Putamen (tissue), 1 donor: ENCODE measurements at regions not wholly inside any gene's neighbourhood (a gene's known extent, or its start where the extent isn't known, plus 50 kb on each side); places are given as distances from the start of the nearest gene placed in this dataset.

ENCODE experiments used
- DNase-seq: peaks from one replicate; pipeline ENCODE4 v3.0.0-alpha.2; 2016; ENCODE audit warnings: low spot score

DNA sequence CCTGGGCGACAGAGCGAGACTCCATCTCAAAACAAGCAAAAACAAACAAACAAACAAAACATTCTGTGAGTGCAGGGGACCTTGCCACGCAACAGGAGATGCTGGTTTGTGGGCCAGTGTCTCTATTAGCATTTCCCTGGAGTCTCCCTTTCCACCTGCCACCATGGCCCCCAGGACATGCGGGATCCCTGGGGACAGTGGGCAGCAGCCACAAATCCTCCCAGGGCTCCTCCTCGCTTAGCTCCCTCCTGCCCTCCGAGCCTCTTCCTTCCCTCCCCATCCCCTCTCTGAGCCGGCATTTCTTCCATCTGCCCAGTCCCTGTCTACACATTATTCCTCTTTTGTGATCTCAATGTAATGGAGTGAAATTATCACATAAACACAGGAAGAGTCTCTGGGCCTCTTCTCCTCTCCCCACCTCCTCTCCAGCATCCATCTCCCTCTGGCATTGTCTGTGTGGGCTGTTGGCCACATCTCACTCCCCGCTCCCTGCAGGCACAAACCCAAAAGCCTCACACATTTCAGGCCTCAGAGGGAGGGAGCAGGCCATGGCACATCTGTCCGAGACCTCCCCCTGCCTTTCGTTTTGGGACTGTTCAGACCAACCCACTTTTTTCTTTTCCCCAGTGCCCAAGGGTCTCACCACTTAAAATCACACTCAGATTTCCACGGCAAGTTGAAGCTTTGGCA is 144.3 kb downstream of the MIS18A start:
- no peak for DNase-seq

DNA sequence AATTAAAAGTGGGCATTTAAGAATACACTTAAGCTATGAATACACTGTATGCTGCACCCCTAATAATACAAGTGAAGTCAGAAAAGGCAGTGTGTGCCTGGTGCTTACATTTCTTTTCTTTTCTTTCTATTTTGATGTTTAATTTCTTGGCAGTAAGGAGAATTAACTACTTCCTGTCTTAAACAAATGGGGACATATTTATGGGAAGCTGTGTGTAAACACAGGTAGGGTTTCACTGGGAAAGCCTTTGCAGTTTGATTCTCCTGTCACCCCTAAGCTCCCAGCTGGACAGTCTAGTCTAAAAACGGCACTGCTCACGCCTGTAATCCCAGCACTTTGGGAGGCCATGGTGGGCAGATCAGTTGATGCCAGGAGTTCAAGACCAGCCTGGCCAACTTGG is 146.0 kb downstream of the MIS18A start:
- no peak for DNase-seq

DNA sequence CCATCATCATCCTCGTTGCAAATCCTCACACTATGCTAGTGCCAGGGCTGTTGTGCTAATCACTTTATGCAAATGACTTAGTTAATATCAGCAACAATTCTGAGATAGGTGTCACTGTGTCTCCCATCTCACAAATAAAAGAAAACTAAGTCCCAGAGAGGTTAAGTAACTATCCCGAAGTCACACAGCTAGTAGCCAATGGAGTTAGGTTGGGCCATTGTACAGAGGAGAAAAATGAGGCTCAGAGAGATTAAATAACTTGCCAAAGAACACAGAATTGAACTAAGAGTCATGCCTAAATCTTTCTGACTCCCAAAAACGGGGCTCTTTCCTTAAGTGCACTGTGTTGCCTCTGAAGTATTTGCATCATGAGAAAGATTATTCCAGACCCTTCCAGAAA is 146.4 kb downstream of the MIS18A start:
- no peak for DNase-seq

DNA sequence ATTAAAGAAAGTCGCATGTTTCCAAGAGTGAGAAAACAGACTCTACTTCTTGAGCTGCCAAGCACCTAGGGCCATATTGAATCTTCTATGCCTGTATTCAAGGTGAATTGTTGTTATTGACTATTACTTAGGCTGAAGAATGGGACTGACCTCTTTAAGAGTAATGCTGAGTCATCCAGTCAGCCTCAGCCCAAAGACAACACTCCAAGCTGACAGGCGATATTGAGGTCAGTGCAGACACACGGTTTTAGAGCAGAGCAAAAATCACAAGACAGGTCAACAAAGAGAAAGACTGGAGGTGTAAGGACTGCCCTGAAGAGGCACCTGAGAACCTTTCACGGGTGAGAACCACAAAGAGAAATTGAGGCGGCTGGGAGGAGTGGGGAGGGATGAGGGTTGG is 146.9 kb downstream of the MIS18A start:
- DNase-seq = no peak

DNA sequence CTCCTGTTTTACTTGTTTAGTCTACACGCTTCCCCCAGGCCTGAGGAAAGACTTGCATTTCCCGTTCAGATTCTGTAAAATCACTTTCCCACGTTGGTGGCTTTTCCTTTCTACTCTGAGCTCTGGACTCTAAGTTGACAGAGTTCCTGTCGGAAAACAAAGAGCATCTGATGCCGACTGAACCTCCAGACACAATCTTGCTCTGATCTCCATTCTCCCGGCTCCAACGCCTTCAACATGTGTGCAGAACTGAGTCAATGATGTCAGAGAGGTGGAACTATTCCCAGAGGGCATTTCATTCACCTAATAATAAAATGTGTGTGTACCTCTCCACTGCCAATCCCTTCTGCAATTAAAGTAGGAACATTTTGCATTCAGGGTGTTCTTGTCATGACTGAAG is 147.7 kb downstream of the MIS18A start:
- no peak for DNase-seq

DNA sequence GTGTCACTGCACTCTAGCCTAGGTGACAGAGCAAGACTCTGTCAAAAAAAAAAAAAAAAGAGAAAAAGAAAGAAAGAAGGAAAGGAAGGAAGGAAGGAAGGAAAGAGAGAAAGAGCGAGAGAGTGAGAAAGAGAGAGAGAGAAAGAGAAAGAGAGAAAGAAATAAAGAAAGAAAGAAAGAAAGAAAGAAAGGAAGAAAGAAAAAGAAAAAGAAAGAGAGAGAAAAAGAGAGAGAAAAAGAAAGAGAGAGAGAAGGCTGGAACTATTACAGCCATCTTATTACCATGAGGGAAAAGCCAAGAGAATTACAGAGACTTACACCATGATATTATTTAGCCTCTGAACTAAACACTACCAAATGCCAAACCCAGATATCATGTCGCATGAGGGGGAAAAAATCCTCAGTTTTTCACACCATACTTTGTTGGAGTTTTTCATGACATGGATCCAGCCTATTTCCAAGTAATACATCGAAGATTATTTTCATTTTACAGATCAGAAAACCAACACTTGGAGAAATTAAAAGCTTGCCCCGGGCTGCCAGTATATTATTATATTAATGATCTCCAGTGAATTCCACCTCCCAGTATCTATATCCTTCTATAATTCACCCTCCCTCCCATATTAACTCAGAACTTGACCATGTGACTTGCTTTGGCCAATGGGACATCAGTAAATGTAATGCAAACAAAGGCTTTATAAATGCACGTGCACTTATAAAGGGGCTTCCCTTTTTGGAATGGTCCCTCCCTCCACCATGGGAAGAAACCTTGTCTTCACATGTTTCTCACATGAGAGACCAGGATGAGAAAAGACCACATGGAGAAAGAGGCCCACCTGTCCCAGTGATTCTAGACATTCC is 148.6 kb downstream of the MIS18A start:
- no peak for DNase-seq

DNA sequence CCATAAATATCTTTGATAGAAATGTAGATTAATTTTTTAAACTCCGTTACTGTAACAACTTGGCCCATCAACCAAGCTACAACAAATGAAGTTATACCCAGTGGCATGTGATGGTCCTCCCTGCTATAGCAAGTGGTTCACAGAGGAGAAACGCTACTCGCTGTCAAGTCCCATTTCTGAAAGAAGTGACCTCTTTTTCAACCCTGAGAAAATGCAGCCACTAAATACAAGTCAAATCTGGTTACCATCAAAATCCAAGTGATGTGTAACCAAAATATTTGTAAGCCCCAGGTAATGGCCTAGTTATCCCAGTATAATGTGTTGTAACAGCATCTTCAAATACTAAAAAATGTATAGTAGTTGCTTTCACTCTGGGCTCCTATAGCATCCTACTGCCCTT is 151.8 kb downstream of the MIS18A start:
- no peak for DNase-seq

DNA sequence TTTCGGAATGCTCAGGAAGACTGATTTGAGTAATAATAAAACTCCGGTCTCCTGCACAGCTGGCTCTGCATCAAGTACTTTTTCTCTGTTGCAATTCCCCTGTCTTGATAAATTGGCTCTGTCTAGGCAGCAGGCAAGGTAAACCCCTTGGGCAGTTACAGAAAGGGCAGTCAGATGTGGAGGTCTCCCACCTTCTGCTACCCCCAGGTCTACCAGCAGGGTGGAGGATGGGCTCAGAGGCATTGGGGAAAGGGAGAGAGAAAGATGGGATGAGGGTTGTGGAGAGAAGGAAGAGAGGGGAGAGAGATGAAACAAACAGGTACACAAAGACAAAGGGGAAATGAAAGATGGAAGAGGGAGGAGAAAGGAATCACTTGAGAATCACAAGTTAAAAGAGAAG is 156.8 kb downstream of the MIS18A start:
- DNase-seq = no peak

DNA sequence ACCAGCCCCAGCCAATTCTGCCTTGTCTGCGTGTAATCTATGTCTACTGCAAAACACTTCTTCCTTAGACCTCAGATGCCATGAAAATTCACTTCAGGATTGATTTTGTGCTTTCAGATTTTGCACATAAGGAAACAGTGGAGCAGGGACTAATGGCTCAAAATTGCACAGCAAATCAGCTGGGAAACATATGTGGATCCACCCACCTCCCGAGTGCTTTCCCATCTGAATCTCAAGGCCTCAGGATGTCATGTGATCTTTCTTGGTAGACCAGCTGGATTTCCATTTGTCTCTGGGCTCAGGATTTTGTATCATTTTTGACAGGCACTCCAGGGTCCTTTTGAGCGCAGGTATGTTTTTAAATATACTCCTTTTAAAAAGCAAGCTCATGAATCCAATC is 158.6 kb downstream of the MIS18A start:
- DNase-seq = no peak

DNA sequence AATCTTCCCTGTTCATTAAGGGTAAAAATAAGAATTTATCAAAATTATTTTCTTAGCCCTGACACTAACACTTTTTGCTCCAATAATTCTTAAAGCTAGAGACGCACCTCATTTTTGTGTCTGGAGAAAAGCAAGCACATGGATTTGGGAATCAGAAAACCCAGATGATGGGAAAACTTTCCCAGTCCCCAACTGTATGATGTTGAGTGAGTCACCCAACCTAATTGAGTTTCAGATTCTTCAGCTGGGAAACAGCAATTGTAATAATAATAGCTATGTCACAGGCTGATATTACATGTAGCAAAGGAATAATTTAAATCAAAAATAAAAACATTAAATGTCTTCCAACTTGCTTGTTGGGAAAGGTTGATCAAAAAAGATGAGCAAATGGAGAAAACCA is 159.0 kb downstream of the MIS18A start:
- no peak for DNase-seq

DNA sequence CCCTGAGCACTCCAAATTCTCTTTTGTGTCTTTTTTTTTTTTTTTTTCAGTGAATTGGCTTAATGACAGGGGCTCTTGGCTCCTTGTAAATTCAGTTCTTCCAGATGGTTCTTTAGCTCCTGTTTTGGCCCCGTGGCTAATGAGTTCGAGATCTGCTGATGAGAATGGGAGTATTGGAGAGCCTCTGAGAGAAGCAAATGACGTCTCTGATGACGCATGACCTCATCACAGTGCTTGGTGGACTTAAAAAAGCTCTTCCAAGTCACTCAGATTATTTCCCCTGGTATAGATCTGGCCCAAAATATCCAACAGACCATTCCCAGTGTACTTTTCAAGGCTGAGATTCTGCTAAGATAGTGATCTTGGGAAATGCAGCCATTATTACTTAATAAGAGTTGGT is 159.5 kb downstream of the MIS18A start:
- no peak for DNase-seq

DNA sequence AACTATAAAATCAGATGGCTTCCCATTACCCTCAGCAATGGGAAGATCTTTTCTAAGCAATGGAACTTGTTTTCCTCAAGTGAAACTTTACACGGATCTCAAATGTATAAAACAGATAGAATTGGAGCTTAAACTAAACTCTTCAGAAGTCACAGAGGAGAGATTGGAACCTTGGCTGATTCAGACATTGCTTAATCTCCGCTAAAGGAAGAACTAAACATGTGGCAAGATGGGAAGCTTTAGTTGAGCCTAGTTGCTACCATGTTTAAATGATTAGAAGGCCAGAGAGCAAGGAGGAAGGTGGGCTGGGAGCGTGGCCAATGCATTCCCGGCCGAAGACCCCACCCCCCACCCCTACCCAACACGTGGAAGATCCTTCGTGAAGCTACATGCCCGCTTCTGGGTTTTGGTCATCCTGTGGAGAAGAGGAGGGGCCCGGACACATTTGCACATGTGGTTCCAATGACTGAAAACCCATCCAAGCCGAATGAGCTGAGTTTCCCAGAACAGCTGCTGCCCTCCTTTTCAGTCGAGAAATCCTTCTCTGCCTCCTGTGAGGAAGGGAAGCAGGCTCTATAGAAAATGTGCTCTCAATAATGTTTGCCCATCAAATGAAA is 164.3 kb downstream of the MIS18A start:
- no peak for DNase-seq

DNA sequence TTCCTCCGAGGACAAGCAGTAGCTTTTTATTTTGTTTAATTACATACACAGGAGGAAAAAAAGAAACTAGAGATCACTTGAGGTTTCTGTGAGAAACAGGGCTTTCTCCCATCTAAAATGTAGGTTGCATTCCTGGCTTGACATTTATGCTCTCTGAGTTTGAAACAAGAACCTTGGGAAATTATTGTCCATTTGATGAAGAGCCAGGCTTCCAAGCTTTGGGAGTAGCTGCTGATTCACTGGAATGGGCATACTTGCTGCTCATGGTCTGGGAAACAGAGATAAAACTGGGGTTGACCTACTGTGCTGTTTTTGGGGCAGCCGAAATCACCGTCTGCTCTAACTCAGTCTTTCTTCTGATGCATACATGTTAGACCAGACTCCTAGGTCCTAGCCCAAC is 165.4 kb downstream of the MIS18A start:
- DNase-seq = no peak

DNA sequence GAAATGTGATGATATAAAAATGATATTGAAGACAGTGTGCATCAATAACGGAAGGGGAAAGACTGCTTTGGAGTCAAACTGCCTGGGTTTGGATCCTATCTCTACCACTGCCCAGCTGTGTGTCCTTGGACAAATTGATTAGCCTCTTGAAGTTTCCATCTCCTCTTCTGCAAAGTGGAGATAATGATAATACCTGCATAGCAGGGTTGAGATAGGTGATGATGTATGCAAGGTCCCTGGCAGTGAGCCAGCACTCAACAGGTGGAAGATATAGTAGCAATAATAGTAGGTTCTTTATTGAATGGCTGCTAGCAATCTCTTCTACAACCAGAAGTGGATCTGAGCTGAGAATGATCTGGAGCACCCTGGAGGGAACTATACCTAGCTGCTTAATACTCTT is 166.7 kb downstream of the MIS18A start:
- DNase-seq = no peak

DNA sequence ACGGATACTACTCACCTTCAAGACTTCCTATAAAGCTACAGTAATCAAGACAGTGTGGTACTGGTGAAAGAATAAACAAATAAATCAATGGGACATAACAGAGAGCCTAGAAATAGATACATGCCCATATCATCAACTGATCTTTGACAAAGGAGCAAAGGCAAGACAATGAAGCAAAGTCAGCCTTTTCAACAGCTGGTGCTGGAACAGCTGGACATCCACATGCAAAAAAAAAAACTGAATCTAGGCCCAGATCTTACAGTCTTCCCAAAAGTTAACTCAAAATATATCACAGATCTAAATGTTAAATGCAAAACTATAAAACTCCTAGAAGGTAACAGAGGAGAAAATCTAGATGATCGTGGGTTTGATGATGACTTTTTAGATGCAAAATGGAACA is 170.3 kb downstream of the MIS18A start:
- DNase-seq = no peak

DNA sequence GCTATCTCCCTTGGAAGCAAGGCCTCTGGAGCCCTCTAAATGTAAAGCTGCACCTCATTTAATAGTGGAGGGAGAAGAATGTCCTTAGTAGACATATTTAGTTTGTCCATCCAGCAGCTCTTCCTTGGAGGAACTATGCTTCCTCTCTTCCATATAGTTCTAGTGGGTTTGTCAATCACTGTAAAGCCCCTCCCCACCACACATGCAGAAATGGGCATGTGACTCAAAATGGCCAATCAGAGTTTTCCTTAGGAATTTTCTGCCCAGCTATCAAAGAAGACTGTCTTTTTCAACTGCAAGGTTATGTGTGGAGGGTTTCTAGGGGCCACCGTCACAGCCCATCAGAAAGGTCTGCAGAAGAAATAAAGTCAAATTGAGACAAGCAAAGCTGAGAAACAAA is 175.5 kb downstream of the MIS18A start:
- no peak for DNase-seq

DNA sequence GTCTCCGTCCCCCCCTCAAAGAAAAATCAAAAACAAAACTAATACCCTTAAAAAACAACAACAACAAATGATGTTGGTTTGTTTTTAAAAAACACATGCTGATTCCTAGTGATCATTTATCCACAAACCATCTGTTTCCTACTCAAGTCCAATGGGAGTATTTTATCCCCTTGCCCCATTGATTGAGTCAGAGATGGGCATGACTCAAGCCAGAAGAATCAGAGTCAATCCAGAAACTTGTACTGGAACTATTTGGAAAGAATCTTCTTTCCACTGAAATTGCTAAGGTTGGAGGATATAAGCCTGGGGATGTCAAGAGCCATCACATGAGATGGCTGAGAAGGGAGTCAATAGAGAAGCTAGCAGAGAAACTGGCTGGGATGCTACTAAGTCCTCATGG is 176.4 kb downstream of the MIS18A start:
- DNase-seq = no peak

DNA sequence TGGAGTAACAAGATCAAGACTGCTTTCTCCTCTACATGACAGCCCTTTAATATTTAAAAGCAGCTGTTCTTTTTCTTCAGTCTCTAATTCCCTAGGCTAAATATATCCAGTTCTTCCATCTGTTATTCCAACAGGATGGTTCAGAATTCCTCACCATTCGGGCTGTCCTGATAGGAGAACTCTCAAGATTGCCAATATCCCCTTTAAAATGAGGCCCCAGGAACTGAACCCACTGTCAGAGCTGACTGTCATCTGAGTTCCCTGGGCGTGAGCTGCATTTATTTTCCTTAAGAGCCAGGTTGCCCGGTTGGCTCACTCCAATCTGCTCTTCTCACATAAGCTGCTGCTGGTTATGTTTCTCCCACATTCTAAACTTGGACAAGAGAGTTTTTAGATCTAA is 177.6 kb downstream of the MIS18A start:
- no peak for DNase-seq

DNA sequence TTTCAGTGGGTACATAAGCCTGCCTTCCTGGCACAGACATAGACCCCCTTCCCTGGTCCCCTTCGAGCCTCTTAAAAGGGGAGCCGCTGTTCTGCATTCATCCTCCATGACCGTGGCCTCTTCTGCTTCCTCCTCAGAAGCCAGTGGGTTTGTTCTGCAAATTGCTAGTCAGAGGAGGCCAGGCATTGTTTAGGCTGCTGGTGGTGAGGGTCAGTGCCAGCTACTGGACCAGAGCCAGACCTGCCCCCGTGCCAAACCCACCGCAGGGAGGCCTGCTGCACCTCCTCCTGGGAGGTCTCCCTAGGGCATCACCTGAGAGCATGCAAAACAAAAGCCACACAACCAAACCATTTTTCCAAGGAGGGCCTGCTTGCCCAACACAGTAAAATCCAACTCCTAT is 178.4 kb downstream of the MIS18A start:
- DNase-seq = no peak

DNA sequence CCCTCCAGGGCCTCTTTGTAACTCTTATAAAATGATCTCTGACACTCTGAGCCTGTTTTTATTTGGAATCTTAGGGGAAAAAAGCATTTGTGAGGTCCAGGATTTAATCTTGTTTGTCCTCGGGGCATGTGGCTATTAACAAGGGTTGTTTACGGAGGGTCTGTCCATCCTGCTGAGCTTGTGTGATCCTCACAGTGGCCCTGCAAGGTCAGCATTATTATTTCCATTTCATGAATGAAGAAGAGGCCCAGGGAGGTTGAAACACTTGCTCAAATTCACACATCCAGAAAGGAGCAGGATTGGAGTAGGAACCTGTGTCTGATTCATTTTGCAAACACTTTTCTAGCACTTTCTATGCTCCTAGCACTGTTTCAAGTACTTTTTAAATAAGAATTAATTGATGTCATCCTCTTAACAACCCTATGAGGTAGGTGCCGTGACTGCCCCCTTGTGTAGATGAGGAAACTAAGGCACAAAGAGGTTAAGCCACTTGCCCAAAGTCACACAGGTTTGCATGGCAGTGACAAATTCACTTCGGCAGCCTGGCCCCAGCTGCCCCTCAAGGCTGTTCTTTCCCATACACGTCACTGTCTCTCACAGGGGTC is 178.9 kb downstream of the MIS18A start:
- DNase-seq = no peak

DNA sequence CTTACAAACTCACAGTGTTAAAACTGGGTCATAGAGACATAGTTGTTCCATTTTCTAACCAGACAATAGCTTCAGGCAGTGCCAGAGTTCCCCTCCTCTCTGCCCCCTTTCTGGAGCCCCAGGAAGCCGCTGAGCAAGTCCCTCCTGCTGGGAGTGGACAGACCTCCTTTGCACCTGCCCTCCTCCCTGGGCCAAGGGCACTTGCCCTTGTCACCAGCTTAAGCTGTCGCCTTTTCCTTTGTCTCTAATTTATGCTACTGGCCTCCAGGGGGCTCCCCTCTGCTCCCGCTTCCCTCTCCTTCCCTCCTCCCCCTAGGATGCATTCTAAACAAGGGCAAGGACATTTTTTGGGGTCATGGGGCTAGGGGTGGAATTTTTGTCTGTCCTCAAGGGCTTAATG is 182.4 kb downstream of the MIS18A start:
- DNase-seq = no peak

DNA sequence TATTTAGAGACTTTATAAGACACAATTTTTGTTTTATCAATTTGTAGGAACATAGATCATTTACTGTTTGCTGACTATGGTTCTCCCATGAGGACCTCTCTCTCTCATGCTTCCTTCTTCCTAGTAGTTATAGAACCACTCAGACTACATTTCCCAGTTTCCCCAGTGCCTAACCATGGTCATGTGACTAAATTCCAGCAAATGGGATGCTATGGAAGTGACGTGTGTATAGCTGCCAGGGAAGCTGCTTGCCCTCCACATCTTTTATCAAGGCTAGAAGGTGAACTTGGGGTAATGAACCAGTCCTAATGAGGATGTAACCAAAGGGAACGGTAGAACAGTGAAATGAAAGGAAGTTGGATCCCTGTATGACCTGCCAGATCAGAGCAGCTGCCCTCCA is 184.0 kb downstream of the MIS18A start:
- DNase-seq = no peak
